ENCODE measurements at regions not wholly inside any gene's neighbourhood (a gene's known extent, or its start where the extent isn't known, plus 50 kb on each side); places are given as distances from the start of the nearest gene placed in this dataset.

GRCh38 chr2:153408710-153409385 lies 69.7 kb downstream of the RPRM start:
- H3K27me3 ChIP-seq (replicated peaks; ENCODE audit: insufficient read depth, low read length), result no peaks in the 10 kb centered on the region
- H4K20me1 ChIP-seq (ENCODE audit: insufficient read depth, low read length), result peaks cover 4% of the 10 kb centered on the region; the same call in 1 of the 2 replicates
- DNase-seq, result no peak
- TF ChIP-seq EZH2phosphoT487 (IDR thresholded peaks at IDR 0.05; ENCODE audit: low read length) (no peak), EZH2 (optimal IDR thresholded peaks at IDR 0.05; ENCODE audit: low read depth, low read length) (no peak), CTCF (IDR thresholded peaks at IDR 0.05; ENCODE audit: low read length) (no peak)
- no peaks in the 10 kb centered on the region for H3K9me2 ChIP-seq (replicated peaks; ENCODE audit: insufficient read depth, low read length)
- H2AFZ ChIP-seq (ENCODE audit: low read length), result no peak overlapping the region
- no peak overlapping the region for H3K27ac ChIP-seq (ENCODE audit: low read length)
- H3F3A ChIP-seq (ENCODE audit: insufficient read depth, low read length), result no peaks in the 10 kb centered on the region
- no peak overlapping the region for H3K9ac ChIP-seq (ENCODE audit: low read length)
- no peaks in the 10 kb centered on the region for H3K79me2 ChIP-seq (ENCODE audit: low read length)
- H3K4me1 ChIP-seq (ENCODE audit: low read length), result no peaks in the 10 kb centered on the region
- no peak overlapping the region for H3K4me3 ChIP-seq (ENCODE audit: low read length)
- no peaks in the 10 kb centered on the region; the same call in 1 of the 2 replicates for H3K36me3 ChIP-seq (replicated peaks; ENCODE audit: insufficient read depth, low read length)
- no peak overlapping the region for H3K4me2 ChIP-seq (ENCODE audit: low read depth, low read length)
- H3K9me3 ChIP-seq (replicated peaks; ENCODE audit: insufficient read depth, low read length), result no peaks in the 10 kb centered on the region

GRCh38 chr2:153405196-153405595 lies 73.4 kb downstream of the RPRM start:
- Histone ChIP-seq H3K36me3 (replicated peaks; ENCODE audit: insufficient read depth, low read length) (no peaks in the 10 kb centered on the region; the same call in 1 of the 2 replicates), H2AFZ (ENCODE audit: low read length) (no peak overlapping the region), H3K9me3 (replicated peaks; ENCODE audit: insufficient read depth, low read length) (no peaks in the 10 kb centered on the region), H3K79me2 (ENCODE audit: low read length) (no peaks in the 10 kb centered on the region), H3F3A (ENCODE audit: insufficient read depth, low read length) (no peaks in the 10 kb centered on the region), H3K9ac (ENCODE audit: low read length) (no peak overlapping the region), H3K4me2 (ENCODE audit: low read depth, low read length) (no peak overlapping the region), H3K4me1 (ENCODE audit: low read length) (no peaks in the 10 kb centered on the region), H3K4me3 (ENCODE audit: low read length) (no peak overlapping the region), H3K9me2 (replicated peaks; ENCODE audit: insufficient read depth, low read length) (no peaks in the 10 kb centered on the region), H4K20me1 (ENCODE audit: insufficient read depth, low read length) (peaks cover 4% of the 10 kb centered on the region; the same call in 1 of the 2 replicates), H3K27ac (ENCODE audit: low read length) (no peak overlapping the region), H3K27me3 (replicated peaks; ENCODE audit: insufficient read depth, low read length) (no peaks in the 10 kb centered on the region)
- TF ChIP-seq CTCF (IDR thresholded peaks at IDR 0.05; ENCODE audit: low read length) (no peak), EZH2 (optimal IDR thresholded peaks at IDR 0.05; ENCODE audit: low read depth, low read length) (no peak)
- DNase-seq, result no peak

- Histone ChIP-seq H3K4me2 (ENCODE audit: low read depth, low read length) (no peak overlapping the region), H3K9ac (ENCODE audit: low read length) (no peak overlapping the region), H3K27me3 (replicated peaks; ENCODE audit: insufficient read depth, low read length) (no peaks in the 10 kb centered on the region), H3K9me2 (replicated peaks; ENCODE audit: insufficient read depth, low read length) (no peaks in the 10 kb centered on the region), H3K9me3 (replicated peaks; ENCODE audit: insufficient read depth, low read length) (no peaks in the 10 kb centered on the region), H2AFZ (ENCODE audit: low read length) (no peak overlapping the region), H3F3A (ENCODE audit: insufficient read depth, low read length) (no peaks in the 10 kb centered on the region), H4K20me1 (ENCODE audit: insufficient read depth, low read length) (peaks cover 4% of the 10 kb centered on the region; the same call in 1 of the 2 replicates), H3K4me1 (ENCODE audit: low read length) (no peaks in the 10 kb centered on the region), H3K27ac (ENCODE audit: low read length) (no peak overlapping the region), H3K4me3 (ENCODE audit: low read length) (no peak overlapping the region), H3K36me3 (replicated peaks; ENCODE audit: insufficient read depth, low read length) (no peaks in the 10 kb centered on the region; the same call in 1 of the 2 replicates), H3K79me2 (ENCODE audit: low read length) (no peaks in the 10 kb centered on the region)
- no peak for TF ChIP-seq EZH2phosphoT487 (IDR thresholded peaks at IDR 0.05; ENCODE audit: low read length)
- no peak for TF ChIP-seq EZH2 (optimal IDR thresholded peaks at IDR 0.05; ENCODE audit: low read depth, low read length)
- no peak for TF ChIP-seq CTCF (IDR thresholded peaks at IDR 0.05; ENCODE audit: low read length)
- no peak for DNase-seq
Observed at GRCh38 chr2:153404792-153405191, 73.8 kb downstream of the RPRM start.

Data from MM.1S (cell line).